K562 (cell line): ENCODE measurements at regions not wholly inside any gene's neighbourhood (a gene's known extent, or its start where the extent isn't known, plus 50 kb on each side); places are given as distances from the start of the nearest gene placed in this dataset.

ENCODE experiments used
- CTBP1 ChIP-seq: fragments of 450-650 bp; IDR thresholded peaks from 2 replicates; pipeline ENCODE4 v1.6.1; 2016; ENCODE audit warnings: borderline replicate concordance
- POLR2A ChIP-seq: fragments of 450-650 bp; conservative IDR thresholded peaks from 2 replicates; pipeline ENCODE4 v1.6.1; 2016
- ZC3H8 ChIP-seq: fragments of 450-650 bp; IDR thresholded peaks from 2 replicates; pipeline ENCODE4 v1.6.1; 2017
- TF ChIP-seq, protein P1 (sequence below), 3 experiments: IDR thresholded peaks in 2 of 3; conservative IDR thresholded peaks in 1 of 3; 2 replicates each; pipeline ENCODE4 v1.5.1; 2011 to 2012; ENCODE audit warnings: low read length in 3 of 3, mild to moderate bottlenecking in 3 of 3, control low read depth in 2 of 3, improper control_type of control experiment in 1 of 3, inconsistent platforms in 1 of 3, low read depth in 1 of 3, mixed read lengths in 1 of 3, moderate library complexity in 1 of 3; ENCODE audit not compliant: insufficient read depth in 2 of 3

DNA sequence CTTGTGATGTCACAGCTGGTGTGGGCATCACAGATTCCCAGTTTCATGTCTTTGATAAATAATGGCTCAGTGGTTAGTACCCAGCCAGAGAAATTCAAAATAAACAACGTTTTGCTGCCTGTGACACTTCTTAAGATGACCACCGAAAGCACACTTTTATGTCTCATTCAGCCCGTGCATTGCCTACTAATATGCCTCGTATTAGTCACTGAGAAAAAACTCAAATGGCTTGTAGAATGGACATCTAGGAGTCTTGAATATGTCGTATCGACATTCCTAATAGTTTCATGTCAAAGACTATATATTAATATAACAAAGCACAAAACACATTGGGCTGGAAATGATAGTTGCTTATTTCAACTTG, 103.9 kb upstream of the FAT1 start:
- TF ChIP-seq, protein P1, sequence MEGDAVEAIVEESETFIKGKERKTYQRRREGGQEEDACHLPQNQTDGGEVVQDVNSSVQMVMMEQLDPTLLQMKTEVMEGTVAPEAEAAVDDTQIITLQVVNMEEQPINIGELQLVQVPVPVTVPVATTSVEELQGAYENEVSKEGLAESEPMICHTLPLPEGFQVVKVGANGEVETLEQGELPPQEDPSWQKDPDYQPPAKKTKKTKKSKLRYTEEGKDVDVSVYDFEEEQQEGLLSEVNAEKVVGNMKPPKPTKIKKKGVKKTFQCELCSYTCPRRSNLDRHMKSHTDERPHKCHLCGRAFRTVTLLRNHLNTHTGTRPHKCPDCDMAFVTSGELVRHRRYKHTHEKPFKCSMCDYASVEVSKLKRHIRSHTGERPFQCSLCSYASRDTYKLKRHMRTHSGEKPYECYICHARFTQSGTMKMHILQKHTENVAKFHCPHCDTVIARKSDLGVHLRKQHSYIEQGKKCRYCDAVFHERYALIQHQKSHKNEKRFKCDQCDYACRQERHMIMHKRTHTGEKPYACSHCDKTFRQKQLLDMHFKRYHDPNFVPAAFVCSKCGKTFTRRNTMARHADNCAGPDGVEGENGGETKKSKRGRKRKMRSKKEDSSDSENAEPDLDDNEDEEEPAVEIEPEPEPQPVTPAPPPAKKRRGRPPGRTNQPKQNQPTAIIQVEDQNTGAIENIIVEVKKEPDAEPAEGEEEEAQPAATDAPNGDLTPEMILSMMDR (IDR thresholded peaks at IDR 0.05 in 2 of 3, conservative IDR thresholded peaks at IDR 0.05 in 1 of 3; ENCODE audit: insufficient read depth in 2 of 3, low read depth in 1 of 3, low read length in 3 of 3), result no peak
- TF ChIP-seq ZC3H8 (no peak), CTBP1 (no peak), POLR2A (no peak)
